ENCODE measurements at regions not wholly inside any gene's neighbourhood (a gene's known extent, or its start where the extent isn't known, plus 50 kb on each side); places are given as distances from the start of the nearest gene placed in this dataset.

- no peak for TF ChIP-seq CTCF (IDR thresholded peaks at IDR 0.05)
- Histone ChIP-seq H3K27ac (no peak overlapping the region), H3K4me3 (no peak overlapping the region)
- DNase-seq (ENCODE audit: low spot score) = no peak
Observed at GRCh38 chr10:58087896-58088295, 179.8 kb downstream of the IPMK start.

DNA sequence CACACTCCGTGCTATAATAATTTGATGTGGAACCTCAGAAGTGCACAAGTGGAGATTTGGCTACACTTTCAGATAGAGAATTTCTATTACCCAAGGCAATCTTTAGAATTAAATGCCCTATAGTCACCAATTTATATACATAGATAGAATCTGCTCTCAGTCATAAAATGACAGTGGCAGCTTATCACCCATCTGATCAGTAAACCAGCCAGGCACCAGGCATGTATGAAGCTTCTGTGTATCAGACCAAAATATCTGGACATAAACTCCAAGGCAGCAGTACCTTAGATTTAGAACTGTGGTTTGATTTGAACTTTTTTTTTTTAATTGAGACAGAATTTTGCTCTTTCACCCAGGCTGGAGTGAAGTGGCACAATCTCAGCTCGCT lies 180.9 kb downstream of the IPMK start:
- no peak for TF ChIP-seq CTCF (IDR thresholded peaks at IDR 0.05)
- no peak for DNase-seq (ENCODE audit: low spot score)
- no peak overlapping the region for H3K27ac ChIP-seq
- no peak overlapping the region for H3K4me3 ChIP-seq

GRCh38 chr10:58086144-58086762 lies 181.4 kb downstream of the IPMK start:
- DNase-seq (ENCODE audit: low spot score) = no peak
- no peak overlapping the region for H3K4me3 ChIP-seq
- no peak overlapping the region for H3K27ac ChIP-seq
- TF ChIP-seq CTCF (IDR thresholded peaks at IDR 0.05) = no peak

DNA sequence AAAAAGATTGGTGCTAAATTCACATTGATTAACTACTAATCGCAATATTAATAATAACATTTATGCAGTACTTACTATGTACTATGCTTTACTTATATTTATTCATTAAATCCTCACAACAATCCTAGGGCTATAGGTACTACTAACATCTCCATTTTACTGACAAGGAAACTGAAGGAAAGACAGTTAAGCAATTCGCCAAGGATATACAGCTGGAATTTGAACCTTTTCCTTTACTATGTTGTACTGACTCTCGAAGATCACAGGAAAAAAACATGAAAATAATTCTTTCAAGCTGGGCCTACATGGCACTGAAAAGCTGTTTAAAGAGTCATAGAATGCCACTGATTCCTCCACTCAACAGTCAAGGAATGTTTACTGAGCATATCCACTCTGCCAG lies 185.4 kb downstream of the IPMK start:
- DNase-seq (ENCODE audit: low spot score) = no peak
- Histone ChIP-seq H3K4me3 (no peak overlapping the region), H3K27ac (no peak overlapping the region)
- TF ChIP-seq CTCF (IDR thresholded peaks at IDR 0.05) = no peak

DNA sequence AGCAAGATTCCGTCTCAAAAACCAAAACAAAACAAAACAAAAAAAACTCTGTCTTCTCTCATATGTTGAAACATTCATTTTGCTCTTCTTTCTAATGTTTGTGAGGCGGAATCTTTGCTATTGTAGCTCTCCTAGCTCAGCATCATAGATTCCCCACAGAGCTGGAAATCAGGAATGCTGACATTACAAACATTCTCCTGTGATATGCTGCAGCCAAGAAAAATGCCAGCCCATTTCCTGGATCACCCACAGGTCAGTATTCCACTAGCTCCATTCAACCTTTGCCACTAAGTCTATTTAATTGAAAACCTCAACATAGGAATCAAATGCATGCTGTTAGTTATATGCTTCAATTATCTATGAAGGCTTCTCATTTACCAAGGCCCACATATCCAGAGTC lies 186.3 kb downstream of the IPMK start:
- TF ChIP-seq CTCF (IDR thresholded peaks at IDR 0.05) = no peak
- H3K27ac ChIP-seq = no peak overlapping the region
- DNase-seq (ENCODE audit: low spot score) = no peak
- H3K4me3 ChIP-seq = no peak overlapping the region

DNA sequence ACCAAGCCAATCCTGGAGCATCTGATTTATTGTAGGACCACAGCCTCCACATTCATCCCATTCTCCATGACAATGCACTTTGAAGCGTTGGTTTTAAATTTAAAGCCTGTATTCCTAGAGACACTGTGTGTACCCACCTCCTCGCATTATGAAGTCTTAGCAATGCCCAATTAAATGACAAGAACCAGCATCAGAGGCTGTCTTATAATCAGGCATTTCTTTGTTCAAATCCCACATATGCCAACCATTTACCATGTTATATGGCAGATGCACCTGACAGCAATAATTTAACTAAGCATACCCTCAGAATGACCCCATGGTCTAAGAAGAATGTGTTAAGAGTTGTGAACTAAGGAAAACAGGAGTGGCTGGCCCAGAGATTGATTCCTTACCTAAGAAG lies 188.2 kb downstream of the IPMK start:
- Histone ChIP-seq H3K4me3 (no peak overlapping the region), H3K27ac (no peak overlapping the region)
- no peak for DNase-seq (ENCODE audit: low spot score)
- TF ChIP-seq CTCF (IDR thresholded peaks at IDR 0.05) = no peak

DNA sequence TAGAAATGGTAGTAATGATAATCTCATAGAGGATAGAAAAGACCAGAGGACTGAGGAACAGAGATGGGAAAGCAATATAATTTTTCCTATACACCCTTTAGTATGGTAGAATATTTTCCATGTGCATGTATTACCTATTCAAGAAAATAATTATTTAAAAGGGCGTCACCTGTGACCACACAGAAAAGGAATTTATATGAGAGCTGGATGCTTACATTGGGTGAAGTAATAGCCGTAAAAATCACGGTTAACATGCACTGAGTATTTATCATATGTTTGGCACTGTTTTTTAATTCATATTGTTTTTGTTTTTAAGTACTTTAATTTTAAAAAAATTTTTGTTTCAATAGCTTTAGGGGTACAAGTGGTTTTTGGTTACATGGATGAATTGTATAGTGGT lies 195.1 kb downstream of the IPMK start:
- no peak for TF ChIP-seq CTCF (IDR thresholded peaks at IDR 0.05)

More for the DNA sequence above, 195.1 kb downstream of the IPMK start:
- no peak for DNase-seq (ENCODE audit: low spot score)
- H3K4me3 ChIP-seq = no peak overlapping the region
- no peak overlapping the region for H3K27ac ChIP-seq

All from coronary artery (tissue), 2 donors.